Activated T-helper 17 cell treated with anti-CD3 and anti-CD28 coated beads, Interleukin-2, amount 50 U/mL, for 72 hours (primary cell): ENCODE measurements at regions not wholly inside any gene's neighbourhood (a gene's known extent, or its start where the extent isn't known, plus 50 kb on each side); places are given as distances from the start of the nearest gene placed in this dataset.

Source experiments
- ATAC-seq: fragments of 150-1000 bp; cut with Tn5 transposase; replicated peaks from 2 replicates; pipeline ENCODE4 v1.10.0; 2021; ENCODE audit warnings: mild to moderate bottlenecking, moderate library complexity
- H3K27ac Mint-ChIP-seq: one replicate; pipeline ENCODE4 v1.8.0; 2022; ENCODE audit warnings: mixed read lengths
- H3K27me3 Mint-ChIP-seq: one replicate; pipeline ENCODE4 v1.8.0; 2022; ENCODE audit warnings: mixed read lengths
- H3K36me3 Mint-ChIP-seq: one replicate; pipeline ENCODE4 v1.8.0; 2022; ENCODE audit warnings: low read depth, mild to moderate bottlenecking, mixed read lengths
- H3K4me1 Mint-ChIP-seq: one replicate; pipeline ENCODE4 v1.8.0; 2022; ENCODE audit warnings: mixed read lengths
- H3K4me3 Mint-ChIP-seq: one replicate; pipeline ENCODE4 v1.8.0; 2022; ENCODE audit warnings: mild to moderate bottlenecking, mixed read lengths
- H3K9me3 Mint-ChIP-seq: one replicate; pipeline ENCODE4 v1.8.0; 2022; ENCODE audit warnings: mixed read lengths

GRCh38 chr1:187630653-187631380, 802.1 kb downstream of the PLA2G4A start:
- peaks cover 21% of the 10 kb centered on the region for H3K9me3 Mint-ChIP-seq
- H3K27me3 Mint-ChIP-seq = no peaks in the 10 kb centered on the region
- H3K36me3 Mint-ChIP-seq = no peaks in the 10 kb centered on the region
- no peak overlapping the region for H3K27ac Mint-ChIP-seq
- H3K4me3 Mint-ChIP-seq = no peak overlapping the region
- no peak for ATAC-seq
- no peaks in the 10 kb centered on the region for H3K4me1 Mint-ChIP-seq

- ATAC-seq = no peak
- H3K27me3 Mint-ChIP-seq = no peaks in the 10 kb centered on the region
- peaks cover 21% of the 10 kb centered on the region for H3K9me3 Mint-ChIP-seq
- H3K27ac Mint-ChIP-seq = no peak overlapping the region
- H3K4me3 Mint-ChIP-seq = no peak overlapping the region
- no peaks in the 10 kb centered on the region for H3K4me1 Mint-ChIP-seq
- no peaks in the 10 kb centered on the region for H3K36me3 Mint-ChIP-seq
Observed at GRCh38 chr1:187631381-187631675, 802.6 kb downstream of the PLA2G4A start.

GRCh38 chr1:187631984-187632383, 803.2 kb downstream of the PLA2G4A start:
- peaks cover 21% of the 10 kb centered on the region for H3K9me3 Mint-ChIP-seq
- no peak for ATAC-seq
- no peaks in the 10 kb centered on the region for H3K27me3 Mint-ChIP-seq
- no peak overlapping the region for H3K4me3 Mint-ChIP-seq
- no peaks in the 10 kb centered on the region for H3K36me3 Mint-ChIP-seq
- H3K27ac Mint-ChIP-seq = no peak overlapping the region
- no peaks in the 10 kb centered on the region for H3K4me1 Mint-ChIP-seq

- Mint-ChIP-seq H3K4me1 (no peaks in the 10 kb centered on the region), H3K36me3 (no peaks in the 10 kb centered on the region), H3K4me3 (no peak overlapping the region), H3K9me3 (peaks cover 29% of the 10 kb centered on the region), H3K27ac (no peak overlapping the region), H3K27me3 (no peaks in the 10 kb centered on the region)
- ATAC-seq = no peak
Observed at GRCh38 chr1:187634940-187635339, 806.2 kb downstream of the PLA2G4A start.

GRCh38 chr1:187638733-187639434, 810.1 kb downstream of the PLA2G4A start:
- Mint-ChIP-seq H3K27ac (no peak overlapping the region), H3K4me1 (no peaks in the 10 kb centered on the region), H3K4me3 (no peak overlapping the region), H3K36me3 (no peaks in the 10 kb centered on the region), H3K27me3 (no peaks in the 10 kb centered on the region), H3K9me3 (peaks cover 15% of the 10 kb centered on the region)
- no peak for ATAC-seq

- no peak overlapping the region for H3K27ac Mint-ChIP-seq
- H3K9me3 Mint-ChIP-seq = peaks cover 8% of the 10 kb centered on the region
- H3K4me1 Mint-ChIP-seq = no peaks in the 10 kb centered on the region
- H3K27me3 Mint-ChIP-seq = no peaks in the 10 kb centered on the region
- H3K4me3 Mint-ChIP-seq = no peak overlapping the region
- no peak for ATAC-seq
- H3K36me3 Mint-ChIP-seq = no peaks in the 10 kb centered on the region
Observed at GRCh38 chr1:187641015-187641414, 812.3 kb downstream of the PLA2G4A start.

GRCh38 chr1:187641463-187641862, 812.7 kb downstream of the PLA2G4A start:
- no peak overlapping the region for H3K4me3 Mint-ChIP-seq
- H3K27me3 Mint-ChIP-seq = no peaks in the 10 kb centered on the region
- no peak overlapping the region for H3K27ac Mint-ChIP-seq
- H3K36me3 Mint-ChIP-seq = no peaks in the 10 kb centered on the region
- ATAC-seq = no peak
- no peaks in the 10 kb centered on the region for H3K4me1 Mint-ChIP-seq
- peaks cover 8% of the 10 kb centered on the region for H3K9me3 Mint-ChIP-seq

GRCh38 chr1:187641907-187642306, 813.2 kb downstream of the PLA2G4A start:
- no peak for ATAC-seq
- no peaks in the 10 kb centered on the region for H3K27me3 Mint-ChIP-seq
- peaks cover 8% of the 10 kb centered on the region for H3K9me3 Mint-ChIP-seq
- H3K4me3 Mint-ChIP-seq = no peak overlapping the region
- no peaks in the 10 kb centered on the region for H3K4me1 Mint-ChIP-seq
- no peaks in the 10 kb centered on the region for H3K36me3 Mint-ChIP-seq
- H3K27ac Mint-ChIP-seq = no peak overlapping the region

- H3K36me3 Mint-ChIP-seq = no peaks in the 10 kb centered on the region
- ATAC-seq = no peak
- H3K4me3 Mint-ChIP-seq = no peak overlapping the region
- H3K9me3 Mint-ChIP-seq = no peaks in the 10 kb centered on the region
- H3K27me3 Mint-ChIP-seq = no peaks in the 10 kb centered on the region
- no peaks in the 10 kb centered on the region for H3K4me1 Mint-ChIP-seq
- no peak overlapping the region for H3K27ac Mint-ChIP-seq
Observed at GRCh38 chr1:187645651-187646050, 816.9 kb downstream of the PLA2G4A start.

- no peak overlapping the region for H3K4me3 Mint-ChIP-seq
- no peaks in the 10 kb centered on the region for H3K9me3 Mint-ChIP-seq
- H3K27me3 Mint-ChIP-seq = no peaks in the 10 kb centered on the region
- no peaks in the 10 kb centered on the region for H3K36me3 Mint-ChIP-seq
- no peak overlapping the region for H3K27ac Mint-ChIP-seq
- no peak for ATAC-seq
- H3K4me1 Mint-ChIP-seq = no peaks in the 10 kb centered on the region
Observed at GRCh38 chr1:187646536-187647107, 817.9 kb downstream of the PLA2G4A start.

- no peaks in the 10 kb centered on the region for H3K4me1 Mint-ChIP-seq
Observed at GRCh38 chr1:187648091-187648490, 819.3 kb downstream of the PLA2G4A start.

GRCh38 chr1:187654635-187655034, 825.9 kb downstream of the PLA2G4A start:
- H3K9me3 Mint-ChIP-seq = no peaks in the 10 kb centered on the region
- H3K4me1 Mint-ChIP-seq = no peaks in the 10 kb centered on the region
- H3K27ac Mint-ChIP-seq = no peak overlapping the region
- H3K27me3 Mint-ChIP-seq = no peaks in the 10 kb centered on the region
- no peak overlapping the region for H3K4me3 Mint-ChIP-seq
- H3K36me3 Mint-ChIP-seq = no peaks in the 10 kb centered on the region
- no peak for ATAC-seq

More at GRCh38 chr1:187648091-187648490, 819.3 kb downstream of the PLA2G4A start:
- ATAC-seq = no peak
- no peak overlapping the region for H3K4me3 Mint-ChIP-seq
- H3K36me3 Mint-ChIP-seq = no peaks in the 10 kb centered on the region
- no peaks in the 10 kb centered on the region for H3K9me3 Mint-ChIP-seq
- H3K27ac Mint-ChIP-seq = no peak overlapping the region
- H3K27me3 Mint-ChIP-seq = no peaks in the 10 kb centered on the region

GRCh38 chr1:187655104-187655503, 826.4 kb downstream of the PLA2G4A start:
- Mint-ChIP-seq H3K4me3 (no peak overlapping the region), H3K27ac (no peak overlapping the region), H3K36me3 (no peaks in the 10 kb centered on the region), H3K27me3 (no peaks in the 10 kb centered on the region), H3K9me3 (peaks cover under 1% of the 10 kb centered on the region), H3K4me1 (no peaks in the 10 kb centered on the region)
- ATAC-seq = no peak

- no peak for ATAC-seq
- H3K36me3 Mint-ChIP-seq = no peaks in the 10 kb centered on the region
- H3K9me3 Mint-ChIP-seq = no peaks in the 10 kb centered on the region
- no peak overlapping the region for H3K27ac Mint-ChIP-seq
- H3K4me1 Mint-ChIP-seq = no peaks in the 10 kb centered on the region
- no peaks in the 10 kb centered on the region for H3K27me3 Mint-ChIP-seq
- H3K4me3 Mint-ChIP-seq = no peak overlapping the region
Observed at GRCh38 chr1:187665483-187665882, 836.7 kb downstream of the PLA2G4A start.

- Mint-ChIP-seq H3K9me3 (peaks cover 4% of the 10 kb centered on the region), H3K27me3 (no peaks in the 10 kb centered on the region), H3K4me1 (no peaks in the 10 kb centered on the region), H3K4me3 (no peak overlapping the region), H3K36me3 (no peaks in the 10 kb centered on the region), H3K27ac (no peak overlapping the region)
- no peak for ATAC-seq
Observed at GRCh38 chr1:187680823-187681222, 852.1 kb downstream of the PLA2G4A start.
